SU-DHL-6 (cell line): ENCODE measurements at regions not wholly inside any gene's neighbourhood (a gene's known extent, or its start where the extent isn't known, plus 50 kb on each side); places are given as distances from the start of the nearest gene placed in this dataset.

Source experiments
- H2AFZ ChIP-seq: fragments of 200-600 bp; sonication (generic); 2 replicates; pipeline ENCODE4 v1.6.1; 2014; ENCODE audit warnings: low read depth, mild to moderate bottlenecking, moderate library complexity, mixed read lengths, antibody characterized with exemption, low read length; ENCODE audit not compliant: severe bottlenecking
- H3F3A ChIP-seq: fragments of 200-600 bp; shearing (Covaris generic); 2 replicates; pipeline ENCODE4 v1.6.0; 2016; ENCODE audit warnings: antibody characterized with exemption, mild to moderate bottlenecking; ENCODE audit not compliant: insufficient read depth
- H3K27ac ChIP-seq: fragments of 200-600 bp; sonication (generic); 2 replicates; pipeline ENCODE4 v1.5.1; 2016; ENCODE audit warnings: low read depth, mild to moderate bottlenecking, low read length, moderate library complexity, mixed read lengths
- H3K27me3 ChIP-seq: fragments of 200-600 bp; sonication (generic), shearing (Covaris generic); 2 replicates; pipeline ENCODE4 v1.6.0; 2014; ENCODE audit warnings: mild to moderate bottlenecking, low read length
- H3K36me3 ChIP-seq: fragments of 200-600 bp; sonication (generic); 2 replicates; pipeline ENCODE4 v1.6.1; 2014; ENCODE audit warnings: mild to moderate bottlenecking, low read length, mixed read lengths
- H3K4me2 ChIP-seq: fragments of 300-600, 200-600 bp; shearing (Covaris generic), sonication (generic); 2 replicates; pipeline ENCODE4 v1.6.0; 2014; ENCODE audit warnings: low read length, low read depth, mild to moderate bottlenecking; ENCODE audit not compliant: poor library complexity, severe bottlenecking
- H3K4me3 ChIP-seq: fragments of 200-600 bp; sonication (generic); 2 replicates; pipeline ENCODE4 v1.5.1; 2014; ENCODE audit warnings: antibody characterized with exemption, low read length, mild to moderate bottlenecking, mixed read lengths; ENCODE audit not compliant: insufficient read depth, poor library complexity, severe bottlenecking
- H3K79me2 ChIP-seq: fragments of 200-600 bp; sonication (generic); 2 replicates; pipeline ENCODE4 v1.6.1; 2014; ENCODE audit warnings: mild to moderate bottlenecking, low read length, moderate library complexity; ENCODE audit not compliant: insufficient read depth
- H3K9ac ChIP-seq: fragments of 200-600 bp; sonication (generic); 2 replicates; pipeline ENCODE4 v1.7.0; 2014; ENCODE audit warnings: mild to moderate bottlenecking, low read length
- H3K9me2 ChIP-seq: fragments of 200-600 bp; sonication (generic); replicated peaks from 2 replicates; pipeline ENCODE4 v1.6.1; 2014; ENCODE audit warnings: low read length; ENCODE audit not compliant: insufficient read depth
- H3K9me3 ChIP-seq: fragments of 200-600 bp; sonication (generic); 2 replicates; pipeline ENCODE4 v1.6.1; 2014; ENCODE audit warnings: low read length, mixed read lengths; ENCODE audit not compliant: insufficient read depth
- H4K20me1 ChIP-seq: fragments of 200-600 bp; sonication (generic); 2 replicates; pipeline ENCODE4 v1.6.1; 2014; ENCODE audit warnings: low read depth, mild to moderate bottlenecking, antibody characterized with exemption, low read length, moderate library complexity, mixed read lengths
- EZH2phosphoT487 ChIP-seq: fragments of 200-600 bp; sonication (generic), shearing (Covaris generic); conservative IDR thresholded peaks from 2 replicates; pipeline ENCODE4 v1.6.1; 2018; ENCODE audit warnings: mild to moderate bottlenecking, antibody characterized with exemption, low read length, moderate library complexity, mixed read lengths
- TF ChIP-seq, protein P1 (sequence below): fragments of 200-600 bp; sonication (generic); IDR thresholded peaks from one replicate; pipeline ENCODE4 v1.5.1; 2017; ENCODE audit warnings: antibody characterized with exemption, mild to moderate bottlenecking, low read length, moderate library complexity; ENCODE audit not compliant: insufficient read depth, poor library complexity, severe bottlenecking

DNA sequence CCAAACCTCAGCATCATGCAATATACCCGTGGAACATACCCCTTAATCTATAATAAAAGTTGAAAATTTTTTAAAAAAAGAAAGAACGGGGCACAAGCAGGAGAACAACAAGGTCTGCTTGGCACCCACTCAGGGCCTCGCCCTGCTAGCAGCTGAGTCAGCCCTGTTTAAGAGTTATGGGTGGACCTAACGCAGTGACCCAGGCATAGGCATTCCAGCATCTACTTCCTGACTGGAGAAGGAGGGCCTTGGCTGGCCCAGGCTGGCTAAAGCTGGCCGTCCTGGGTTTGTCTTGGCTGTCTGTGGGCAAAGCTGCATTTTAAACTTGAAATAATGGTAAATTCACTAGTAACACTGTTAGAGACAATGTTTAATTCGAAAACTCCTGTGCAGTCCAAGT lies 236.7 kb upstream of the PGRMC2 start:
- Histone ChIP-seq H3K27me3 (no peaks in the 10 kb centered on the region), H3K4me2 (no peak overlapping the region), H3K9me2 (no peaks in the 10 kb centered on the region), H3K4me3 (no peak overlapping the region), H3K9ac (no peak overlapping the region), H3K27ac (no peak overlapping the region), H3K36me3 (no peaks in the 10 kb centered on the region), H2AFZ (no peak overlapping the region), H3K9me3 (no peaks in the 10 kb centered on the region), H3F3A (no peaks in the 10 kb centered on the region), H4K20me1 (no peaks in the 10 kb centered on the region), H3K79me2 (no peaks in the 10 kb centered on the region)
- TF ChIP-seq EZH2phosphoT487, result no peak
- TF ChIP-seq, protein P1, sequence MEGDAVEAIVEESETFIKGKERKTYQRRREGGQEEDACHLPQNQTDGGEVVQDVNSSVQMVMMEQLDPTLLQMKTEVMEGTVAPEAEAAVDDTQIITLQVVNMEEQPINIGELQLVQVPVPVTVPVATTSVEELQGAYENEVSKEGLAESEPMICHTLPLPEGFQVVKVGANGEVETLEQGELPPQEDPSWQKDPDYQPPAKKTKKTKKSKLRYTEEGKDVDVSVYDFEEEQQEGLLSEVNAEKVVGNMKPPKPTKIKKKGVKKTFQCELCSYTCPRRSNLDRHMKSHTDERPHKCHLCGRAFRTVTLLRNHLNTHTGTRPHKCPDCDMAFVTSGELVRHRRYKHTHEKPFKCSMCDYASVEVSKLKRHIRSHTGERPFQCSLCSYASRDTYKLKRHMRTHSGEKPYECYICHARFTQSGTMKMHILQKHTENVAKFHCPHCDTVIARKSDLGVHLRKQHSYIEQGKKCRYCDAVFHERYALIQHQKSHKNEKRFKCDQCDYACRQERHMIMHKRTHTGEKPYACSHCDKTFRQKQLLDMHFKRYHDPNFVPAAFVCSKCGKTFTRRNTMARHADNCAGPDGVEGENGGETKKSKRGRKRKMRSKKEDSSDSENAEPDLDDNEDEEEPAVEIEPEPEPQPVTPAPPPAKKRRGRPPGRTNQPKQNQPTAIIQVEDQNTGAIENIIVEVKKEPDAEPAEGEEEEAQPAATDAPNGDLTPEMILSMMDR, result no peak

DNA sequence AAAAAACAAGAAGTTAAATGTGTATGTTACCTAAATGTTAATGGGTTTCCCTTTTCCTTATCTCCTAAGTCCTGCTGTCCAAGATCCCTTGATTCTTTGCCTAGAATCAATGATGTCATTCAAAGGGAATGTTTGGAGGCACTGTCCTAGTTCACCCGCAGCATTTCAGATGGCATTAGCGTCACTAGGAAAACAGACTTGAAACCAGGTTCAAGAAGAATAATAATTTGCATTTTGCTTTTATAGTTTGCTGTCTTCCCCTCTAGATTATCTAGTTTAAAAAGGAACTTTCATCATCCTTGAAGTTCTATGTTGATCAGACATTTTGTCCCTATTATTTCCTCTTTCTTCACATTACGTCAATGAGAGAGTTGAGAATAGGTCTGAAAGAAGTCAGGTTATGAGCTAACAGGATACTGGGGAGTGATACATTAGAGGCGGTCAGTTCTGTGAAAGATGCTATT lies 234.1 kb upstream of the PGRMC2 start:
- Histone ChIP-seq H3K27me3 (no peaks in the 10 kb centered on the region), H3K4me2 (no peak overlapping the region), H3F3A (no peaks in the 10 kb centered on the region), H3K79me2 (no peaks in the 10 kb centered on the region), H3K9ac (no peak overlapping the region), H3K36me3 (no peaks in the 10 kb centered on the region), H3K27ac (no peak overlapping the region), H2AFZ (no peak overlapping the region), H4K20me1 (no peaks in the 10 kb centered on the region), H3K9me3 (no peaks in the 10 kb centered on the region), H3K4me3 (no peak overlapping the region), H3K9me2 (no peaks in the 10 kb centered on the region)
- no peak for TF ChIP-seq EZH2phosphoT487
- TF ChIP-seq, protein P1, result no peak

DNA sequence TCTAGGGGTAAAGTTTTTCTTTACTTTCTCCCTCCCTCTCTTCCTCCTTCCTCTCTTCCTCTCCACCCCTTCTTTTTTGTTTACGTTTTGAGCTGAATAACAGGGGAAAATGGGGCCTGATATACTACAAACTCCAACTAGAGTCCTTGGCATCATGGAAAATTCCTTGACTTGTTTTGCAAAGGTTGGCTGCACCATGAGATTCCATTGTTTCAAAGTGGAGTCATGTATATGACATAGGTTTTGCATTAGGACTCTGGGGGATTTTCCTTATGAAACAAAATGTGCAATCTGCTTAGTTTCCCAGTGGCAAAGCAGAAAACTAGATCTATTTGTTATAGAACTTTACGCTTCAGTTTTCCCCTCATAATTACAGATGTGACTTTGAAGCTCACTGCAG lies 233.5 kb upstream of the PGRMC2 start:
- H3F3A ChIP-seq, result no peaks in the 10 kb centered on the region
- H3K9me3 ChIP-seq, result no peaks in the 10 kb centered on the region
- no peaks in the 10 kb centered on the region for H3K36me3 ChIP-seq
- H2AFZ ChIP-seq, result no peak overlapping the region
- no peak overlapping the region for H3K4me3 ChIP-seq
- no peak overlapping the region for H3K27ac ChIP-seq
- TF ChIP-seq EZH2phosphoT487, result no peak
- TF ChIP-seq, protein P1, result no peak
- no peak overlapping the region for H3K4me2 ChIP-seq
- no peaks in the 10 kb centered on the region for H3K79me2 ChIP-seq
- H3K27me3 ChIP-seq, result no peaks in the 10 kb centered on the region
- no peak overlapping the region for H3K9ac ChIP-seq
- H4K20me1 ChIP-seq, result no peaks in the 10 kb centered on the region
- H3K9me2 ChIP-seq, result no peaks in the 10 kb centered on the region
